BJ (cell line): ENCODE measurements at regions not wholly inside any gene's neighbourhood (a gene's known extent, or its start where the extent isn't known, plus 50 kb on each side); places are given as distances from the start of the nearest gene placed in this dataset.
A peak's percentile ranks its signal among the peaks of the same experiment; 100 is the strongest.

ENCODE experiments used
- CTCF ChIA-PET: fragments of 350-600 bp; formaldehyde crosslinking; extraction: SDS; loops from one replicate; lab custom pipeline; 2021; ENCODE audit warnings: antibody characterized with exemption, inconsistent platforms; lab: Yijun Ruan, JAX
- POLR2A ChIA-PET: fragments of 300-600 bp; sonication (Branson Sonifier 250); formaldehyde crosslinking; extraction: SDS; loops from one replicate; lab custom pipeline; 2021; ENCODE audit warnings: antibody characterized with exemption; lab: Charles Lee
- DNase-seq: peaks from one replicate; pipeline ENCODE4 v3.0.0-alpha.2; 2011; ENCODE audit warnings: low read depth
- H3K27me3 ChIP-seq: 2 replicates; pipeline ENCODE4 v1.6.0; 2011; ENCODE audit warnings: low read length; ENCODE audit not compliant: control insufficient read depth, insufficient read depth
- H3K36me3 ChIP-seq: 2 replicates; pipeline ENCODE4 v1.5.1; 2011; ENCODE audit warnings: low read length; ENCODE audit not compliant: control insufficient read depth, insufficient read depth
- H3K4me3 ChIP-seq: 2 replicates; pipeline ENCODE4 v1.5.1; 2011; ENCODE audit warnings: low read depth, mild to moderate bottlenecking, control low read depth, low read length
- CTCF ChIP-seq: IDR thresholded peaks from 2 replicates; pipeline ENCODE4 v1.5.1; 2011; ENCODE audit warnings: low read depth, mild to moderate bottlenecking, control low read depth, inconsistent platforms, low read length, moderate library complexity; ENCODE audit not compliant: insufficient read depth

- Histone ChIP-seq H3K36me3 (no peaks in the 10 kb centered on the region), H3K27me3 (no peaks in the 10 kb centered on the region), H3K4me3 (no peak overlapping the region)
- CTCF ChIA-PET: no interaction called here
- DNase-seq: no peak
- TF ChIP-seq CTCF: no peak
- POLR2A ChIA-PET: no interaction called here
These were observed 869.4 kb upstream of the VRK2 start for GRCh38 chr2:57177176-57177575.

GRCh38 chr2:57180042-57180567 lies 866.5 kb upstream of the VRK2 start:
- Histone ChIP-seq H3K4me3 (no peak overlapping the region), H3K27me3 (no peaks in the 10 kb centered on the region), H3K36me3 (no peaks in the 10 kb centered on the region)
- no peak for TF ChIP-seq CTCF
- CTCF ChIA-PET: no interaction called here
- POLR2A ChIA-PET: no interaction called here
- peak; percentile 9 for DNase-seq

GRCh38 chr2:57180678-57181077 lies 865.9 kb upstream of the VRK2 start:
- no peaks in the 10 kb centered on the region for H3K27me3 ChIP-seq
- TF ChIP-seq CTCF: no peak
- ChIA-PET CTCF (no interaction called here), POLR2A (no interaction called here)
- no peak for DNase-seq
- H3K36me3 ChIP-seq: no peaks in the 10 kb centered on the region
- H3K4me3 ChIP-seq: no peak overlapping the region

GRCh38 chr2:57181315-57182038 lies 865.1 kb upstream of the VRK2 start:
- Histone ChIP-seq H3K36me3 (no peaks in the 10 kb centered on the region), H3K27me3 (no peaks in the 10 kb centered on the region), H3K4me3 (no peak overlapping the region)
- no peak for DNase-seq
- no peak for TF ChIP-seq CTCF
- ChIA-PET CTCF (no interaction called here), POLR2A (no interaction called here)

GRCh38 chr2:57182916-57183315 lies 863.7 kb upstream of the VRK2 start:
- no peak for DNase-seq

More at GRCh38 chr2:57182916-57183315, 863.7 kb upstream of the VRK2 start:
- Histone ChIP-seq H3K4me3 (no peak overlapping the region), H3K27me3 (no peaks in the 10 kb centered on the region), H3K36me3 (no peaks in the 10 kb centered on the region)
- no peak for TF ChIP-seq CTCF
- POLR2A ChIA-PET: no interaction called here
- CTCF ChIA-PET: no interaction called here
